Colon (tissue), 2 donors: ENCODE measurements at regions not wholly inside any gene's neighbourhood (a gene's known extent, or its start where the extent isn't known, plus 50 kb on each side); places are given as distances from the start of the nearest gene placed in this dataset.

Source experiments
- FAIRE-seq: peaks from 2 replicates; lab custom pipeline; 2012; peaks lifted over from hg19 to GRCh38; lab: Jason Lieb, UNC
- donor health status: control.
- donor health status: control.

DNA sequence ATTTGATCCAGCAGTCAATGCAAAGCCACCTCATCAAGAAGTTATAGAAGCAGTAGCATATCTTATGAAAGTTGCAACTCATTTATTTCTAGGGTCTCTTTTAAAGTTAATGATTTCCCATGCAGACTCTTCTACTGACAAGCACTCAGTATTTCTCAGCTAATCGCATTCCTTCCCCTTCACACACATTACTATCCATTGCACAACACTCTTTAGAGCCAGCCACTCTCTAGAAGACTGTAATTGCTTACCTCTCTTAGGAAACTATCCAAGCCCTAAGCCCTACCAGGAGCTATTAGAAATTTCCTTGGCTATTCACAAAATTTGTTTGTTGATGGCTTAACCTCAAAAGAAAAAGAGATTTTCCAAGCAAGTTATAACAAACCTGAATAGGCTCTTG, 106.0 kb downstream of the ADAMTS1 start:
- no peak for FAIRE-seq

DNA sequence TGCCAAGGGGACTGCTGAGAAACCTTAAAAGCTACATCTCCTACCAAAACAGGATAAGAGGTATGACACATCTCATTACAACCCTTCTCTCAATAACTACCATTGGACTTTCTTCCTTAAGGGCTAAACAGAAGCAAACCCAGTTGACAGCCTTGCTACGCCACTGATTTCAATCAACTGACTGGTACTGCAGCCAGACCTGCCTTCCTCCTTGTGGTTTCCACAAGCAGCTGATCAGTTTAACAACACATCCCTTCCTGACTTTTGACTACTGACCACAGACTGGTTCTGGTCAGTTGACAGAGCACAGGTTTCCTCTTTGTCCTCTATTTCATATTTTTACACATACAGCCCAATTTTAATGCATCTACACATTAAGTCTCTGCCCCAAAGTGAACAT, 108.8 kb downstream of the ADAMTS1 start:
- FAIRE-seq = no peak

DNA sequence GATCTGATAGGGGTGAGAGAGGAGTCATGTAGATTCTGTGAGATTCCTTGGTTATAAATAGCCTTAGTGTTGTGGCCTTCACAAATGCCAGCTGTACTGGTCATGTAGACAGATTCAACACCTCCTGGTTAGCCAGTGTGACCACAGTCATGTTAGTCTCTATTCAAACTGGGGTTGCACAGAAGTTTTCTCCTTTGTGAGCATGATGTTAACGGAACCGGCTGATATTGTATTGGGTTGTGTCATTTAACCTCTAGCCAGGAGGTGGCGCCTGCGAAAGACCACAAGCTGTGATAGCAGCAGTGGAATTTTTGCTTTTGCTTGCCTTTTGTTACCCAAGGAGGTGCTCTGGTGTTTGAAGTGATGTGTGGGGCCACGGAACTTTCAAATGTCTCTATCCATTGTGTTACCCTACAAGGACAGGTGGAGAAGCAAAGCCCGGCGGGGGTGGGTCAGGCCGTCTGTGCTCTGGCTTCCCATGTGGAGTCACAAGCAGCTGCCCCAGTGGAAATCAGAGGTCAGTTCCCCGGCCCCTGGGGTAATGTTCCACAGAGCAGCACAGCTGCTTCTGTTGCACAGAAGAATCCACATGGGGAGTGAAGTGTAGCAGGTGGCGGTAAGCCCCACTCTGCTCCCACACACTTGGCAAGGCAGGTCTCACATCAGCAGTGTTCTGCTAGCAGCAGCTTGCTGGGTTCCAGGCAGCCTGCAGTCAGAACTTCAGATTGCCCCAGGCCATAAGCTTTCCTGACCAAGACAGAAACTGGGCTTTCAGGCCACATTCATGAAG, 112.6 kb downstream of the ADAMTS1 start:
- no peak for FAIRE-seq

DNA sequence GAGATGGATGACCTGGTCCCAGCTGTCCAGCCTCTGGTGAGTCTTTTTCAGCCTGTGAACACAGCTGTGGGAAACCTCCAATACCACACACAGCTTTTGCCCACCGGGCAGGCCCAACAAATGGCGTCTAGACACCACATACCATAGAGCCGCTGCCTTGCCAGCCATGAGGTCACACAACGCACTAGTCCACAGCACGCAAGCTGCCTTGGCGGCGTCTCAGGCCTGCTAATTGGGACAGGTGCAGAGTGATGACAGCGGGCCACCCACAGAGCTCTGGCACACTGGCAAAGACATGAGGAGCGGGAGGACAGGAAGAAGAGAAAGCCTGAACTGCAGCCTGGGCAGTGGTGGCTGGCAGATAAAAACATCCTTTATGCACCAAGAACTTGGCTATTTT, 125.5 kb downstream of the ADAMTS1 start:
- no peak for FAIRE-seq

DNA sequence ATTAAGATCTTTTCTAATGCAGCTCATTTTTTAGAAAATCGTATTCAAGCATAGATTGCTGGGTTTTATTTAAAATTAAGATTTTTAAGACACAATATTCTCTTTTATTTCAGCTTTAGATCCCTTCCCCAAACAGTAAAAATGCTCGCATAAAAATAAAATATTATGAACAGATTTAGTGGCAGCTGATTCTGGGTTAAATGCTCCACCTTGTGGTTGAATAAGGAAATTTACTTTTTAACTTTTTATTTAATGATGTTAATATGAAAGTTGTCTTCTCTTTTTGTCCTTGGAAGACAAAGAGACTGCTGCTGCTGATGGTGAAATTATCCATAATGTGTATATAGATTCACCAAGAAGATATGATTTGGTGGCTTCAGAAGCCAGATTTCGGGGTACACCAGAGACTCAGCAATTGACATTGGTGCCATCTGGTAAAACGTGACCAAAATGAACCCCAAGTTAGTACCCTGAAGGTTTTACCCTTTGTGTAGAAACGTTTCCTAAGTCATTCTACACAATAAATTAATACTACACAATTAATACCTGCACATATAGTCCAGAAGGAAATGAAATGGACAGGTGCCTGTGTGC, 128.0 kb downstream of the ADAMTS1 start:
- no peak for FAIRE-seq

DNA sequence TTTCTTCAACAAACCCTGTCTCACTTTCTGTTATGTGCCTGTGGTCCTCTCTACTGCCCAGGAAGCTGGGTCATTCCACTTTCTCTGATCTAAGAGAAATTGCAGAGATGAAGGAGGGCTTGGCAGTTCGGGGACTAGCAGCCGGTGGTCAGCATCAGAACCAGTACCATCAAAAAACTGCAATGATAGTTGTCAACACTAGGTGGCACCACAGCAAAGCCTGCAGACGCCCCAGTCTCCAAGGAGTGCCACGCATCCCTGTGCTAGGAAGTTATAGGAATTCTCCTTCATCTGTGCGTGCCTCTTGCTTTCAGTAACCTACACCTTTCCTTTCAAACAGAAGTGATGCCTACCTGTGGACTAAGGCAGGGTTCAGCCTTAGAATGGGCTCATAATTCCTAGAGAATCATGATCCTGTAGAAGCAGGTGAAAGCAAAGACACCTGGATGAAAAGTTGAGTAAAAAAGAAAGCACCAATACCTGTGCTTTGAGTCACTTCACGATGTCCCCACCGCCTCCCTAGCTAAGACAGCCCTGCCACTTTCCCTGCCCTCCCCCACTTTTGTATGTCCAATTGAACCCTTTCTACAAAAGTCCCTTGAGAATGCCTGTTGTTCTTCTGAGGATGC, 129.2 kb downstream of the ADAMTS1 start:
- FAIRE-seq = no peak

DNA sequence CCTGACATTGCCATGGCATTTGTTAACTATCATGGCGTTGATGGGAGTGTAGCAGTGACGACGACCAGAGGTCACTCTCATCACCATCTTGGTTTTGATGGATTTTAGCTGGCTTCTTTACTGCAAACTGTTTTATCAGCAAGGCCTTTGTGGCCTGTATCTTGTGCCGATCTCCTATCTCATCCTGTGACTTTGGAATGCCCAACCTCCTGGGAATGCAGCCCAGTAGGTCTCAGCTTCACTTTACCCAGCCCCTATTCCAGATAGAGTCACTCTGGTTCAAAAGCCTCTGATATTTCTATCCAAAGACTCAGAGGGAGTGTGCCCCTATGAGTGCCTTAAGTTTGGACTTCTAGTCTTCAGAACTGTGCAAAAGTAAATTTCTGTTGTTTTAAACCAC, 130.1 kb downstream of the ADAMTS1 start:
- FAIRE-seq = no peak

DNA sequence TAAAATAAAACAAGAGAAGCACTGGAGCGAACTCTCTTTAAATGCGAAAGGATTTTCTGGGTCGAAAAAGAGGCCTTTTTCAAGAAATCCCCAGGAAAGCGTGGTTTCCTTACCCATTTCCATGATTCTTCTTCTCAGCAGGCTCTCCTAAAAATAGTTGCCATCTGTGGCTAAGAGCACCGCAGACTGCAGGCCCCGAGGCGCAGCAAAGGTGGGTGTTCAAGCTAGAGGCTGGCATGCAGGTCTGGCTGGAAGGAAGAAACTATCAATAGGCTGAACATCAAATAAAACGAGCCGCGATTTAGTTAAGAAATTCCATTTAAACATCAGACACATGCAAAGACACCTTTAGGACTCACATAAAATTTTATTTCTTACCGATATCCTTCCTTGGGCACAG, 135.1 kb downstream of the ADAMTS1 start:
- FAIRE-seq = no peak

DNA sequence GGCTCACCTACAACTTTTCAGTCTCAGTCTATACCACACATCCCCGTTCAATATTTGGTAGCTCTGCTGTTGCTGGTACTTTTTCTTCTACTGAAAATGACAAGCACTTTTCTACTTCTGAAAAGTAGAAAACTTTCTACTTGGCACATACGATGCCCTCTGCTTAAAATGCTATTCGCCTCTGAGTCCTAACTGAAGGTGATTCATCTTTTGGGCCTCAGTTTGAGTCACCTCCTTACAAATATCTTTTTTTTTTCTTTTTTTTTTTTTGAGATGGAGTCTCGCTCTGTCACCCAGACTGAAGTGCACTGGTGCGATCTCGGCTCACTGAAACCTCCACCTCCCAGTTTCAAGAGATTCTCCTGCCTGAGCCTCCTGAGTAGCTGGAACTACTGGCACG, 136.0 kb upstream of the CYYR1 start:
- no peak for FAIRE-seq

DNA sequence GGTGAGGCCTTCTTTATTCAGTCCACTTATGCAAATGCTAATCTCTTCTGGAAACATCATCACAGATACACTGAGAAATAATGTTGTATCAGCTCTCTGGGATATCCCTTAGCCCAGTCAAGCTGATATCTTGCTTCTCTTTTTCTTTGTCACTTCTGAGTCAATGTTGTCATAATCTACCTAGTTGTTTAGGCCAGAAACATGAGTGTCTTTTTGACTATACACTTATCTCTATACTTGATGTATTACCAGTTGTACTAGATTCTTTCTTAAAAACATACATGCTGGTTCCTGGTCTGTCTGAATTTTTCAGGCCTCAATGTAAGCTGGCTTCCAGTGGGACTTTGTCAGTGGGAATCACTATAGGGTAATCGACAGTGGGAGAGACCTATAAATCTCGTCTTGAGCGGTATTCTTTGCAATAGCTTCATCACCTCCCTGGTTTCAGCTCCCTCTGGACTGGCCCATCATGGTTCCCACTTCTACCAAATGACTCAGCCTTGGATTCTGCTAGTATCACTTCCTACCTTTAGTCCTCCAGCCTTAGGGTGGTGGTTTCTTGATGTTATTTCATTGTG, 135.2 kb upstream of the CYYR1 start:
- FAIRE-seq = no peak

DNA sequence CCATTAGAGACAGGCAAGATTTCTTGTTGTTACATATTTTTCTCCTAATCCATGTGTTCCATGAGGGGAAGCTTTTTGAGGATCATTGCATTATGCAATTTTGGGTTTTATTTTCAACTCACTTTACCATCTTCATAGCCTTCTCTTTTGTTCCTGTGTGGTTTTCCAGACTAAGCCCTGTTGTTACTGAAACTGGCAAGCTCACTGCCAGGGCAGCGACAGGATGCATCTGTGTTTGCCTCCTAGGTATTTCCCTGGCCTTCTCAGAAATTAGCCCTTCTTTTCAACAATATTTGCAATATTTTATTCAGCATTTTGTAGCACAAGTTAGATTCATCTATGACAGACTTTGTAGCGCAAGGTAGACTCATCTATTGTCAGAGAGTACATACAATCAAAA, 134.2 kb upstream of the CYYR1 start:
- FAIRE-seq = no peak

DNA sequence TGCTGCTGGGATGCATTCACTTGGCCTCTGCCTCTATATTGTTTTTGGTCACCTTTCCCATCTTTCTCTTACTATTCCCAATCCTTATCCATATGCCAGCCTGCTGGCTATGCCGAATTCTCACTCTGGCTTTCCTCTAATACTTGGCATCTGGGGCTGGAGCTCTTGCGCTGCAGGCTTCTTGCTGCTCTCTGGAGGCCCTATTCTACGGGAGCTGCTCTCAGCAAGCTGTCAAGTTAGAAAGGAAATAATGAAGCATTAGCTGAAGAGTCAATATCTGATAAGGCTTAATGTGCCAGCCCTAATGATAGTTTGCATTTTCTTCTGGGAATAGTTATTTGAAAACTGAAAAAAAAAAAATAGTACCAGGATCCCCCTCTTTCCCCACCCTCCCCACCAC, 125.3 kb upstream of the CYYR1 start:
- no peak for FAIRE-seq

DNA sequence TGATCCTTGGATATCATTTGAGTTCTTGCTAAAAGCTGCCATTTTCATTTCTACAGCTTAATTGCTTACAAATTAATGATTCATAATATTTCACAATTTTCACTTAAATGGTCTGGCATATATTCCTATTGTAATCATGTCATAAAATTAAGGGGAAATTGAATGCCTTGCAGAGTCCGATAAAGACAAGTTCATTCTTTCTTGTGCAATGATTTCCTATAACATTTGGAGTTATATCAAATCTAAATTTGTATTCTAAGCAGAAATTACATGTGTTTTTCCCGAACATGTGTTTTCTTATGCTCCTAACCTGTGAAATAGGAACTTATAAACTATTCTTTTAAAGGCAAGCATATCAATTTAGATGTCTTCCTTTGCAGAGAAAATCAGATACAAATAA, 118.3 kb upstream of the CYYR1 start:
- no peak for FAIRE-seq

DNA sequence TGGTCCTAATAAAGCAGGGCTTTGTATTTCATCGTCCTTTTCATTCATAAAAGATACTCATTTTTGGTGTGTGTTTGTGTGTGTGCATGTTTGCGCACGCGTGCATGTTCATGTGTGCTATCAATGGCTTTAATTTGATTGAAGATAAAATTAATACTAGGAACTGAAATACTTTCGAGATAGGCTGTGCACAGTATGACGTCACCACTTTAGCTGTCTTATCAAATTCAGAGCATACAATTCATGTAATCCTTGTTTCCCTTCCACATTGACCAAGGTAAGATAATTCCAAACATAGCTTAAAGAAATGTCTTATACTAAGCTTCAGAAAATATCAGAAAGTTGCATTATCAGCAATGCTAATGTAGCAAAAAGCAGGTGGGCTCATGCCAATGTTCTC, 113.6 kb upstream of the CYYR1 start:
- no peak for FAIRE-seq

DNA sequence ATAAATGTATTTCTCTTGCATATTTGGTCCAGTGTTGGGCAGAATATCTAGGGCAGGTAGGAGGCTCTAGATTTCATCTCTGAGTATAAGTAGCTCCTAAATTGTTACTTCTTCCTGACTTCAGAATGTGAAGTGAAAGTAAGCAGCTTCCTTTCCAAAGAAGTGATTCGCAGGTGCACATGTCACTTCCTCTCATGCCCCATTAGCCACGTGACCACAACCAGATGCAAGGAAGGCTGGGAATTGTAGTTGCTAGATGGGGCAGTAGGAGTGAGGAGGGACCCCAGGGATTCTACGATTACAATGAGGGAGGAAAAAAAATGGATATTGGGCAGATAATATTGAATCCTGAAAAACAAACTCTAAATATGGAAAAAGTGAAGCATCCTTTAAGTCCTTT, 113.2 kb upstream of the CYYR1 start:
- FAIRE-seq = no peak

DNA sequence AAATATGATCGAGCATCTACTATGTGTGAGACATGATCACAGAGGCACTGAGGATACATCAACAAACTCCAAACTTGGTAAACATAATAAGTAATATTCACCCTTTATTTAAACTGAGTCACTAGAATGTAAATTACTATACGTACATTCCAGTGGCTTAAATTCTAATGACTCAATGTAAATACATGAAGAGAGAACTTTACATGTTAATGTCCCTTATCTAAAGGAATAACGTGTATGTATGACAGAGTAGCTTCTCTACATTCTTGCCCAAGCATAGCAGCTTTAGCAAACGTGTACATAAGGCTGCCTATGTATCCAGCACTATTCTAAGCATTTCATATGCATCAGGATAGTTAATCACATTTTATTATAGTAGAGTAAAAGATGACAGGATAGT, 111.8 kb upstream of the CYYR1 start:
- FAIRE-seq = no peak

DNA sequence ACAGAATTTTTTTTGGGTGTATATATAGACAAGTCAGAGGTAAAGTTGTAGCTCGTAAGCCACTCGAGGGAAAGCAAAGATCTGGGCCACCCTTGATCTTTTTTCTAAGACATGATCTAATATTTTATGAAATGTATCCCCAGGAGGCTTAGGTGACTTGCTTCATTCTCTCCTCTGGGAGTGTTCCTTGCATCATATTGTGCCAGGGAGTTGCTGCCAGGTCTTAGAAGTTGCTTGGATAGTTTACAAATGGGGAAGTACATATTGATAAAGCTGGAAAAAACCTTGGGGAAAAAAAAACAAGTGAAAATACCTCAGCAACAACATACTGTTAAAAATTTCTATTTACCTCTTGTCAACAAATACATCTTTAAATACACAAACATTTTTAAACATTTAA, 110.9 kb upstream of the CYYR1 start:
- FAIRE-seq = no peak

DNA sequence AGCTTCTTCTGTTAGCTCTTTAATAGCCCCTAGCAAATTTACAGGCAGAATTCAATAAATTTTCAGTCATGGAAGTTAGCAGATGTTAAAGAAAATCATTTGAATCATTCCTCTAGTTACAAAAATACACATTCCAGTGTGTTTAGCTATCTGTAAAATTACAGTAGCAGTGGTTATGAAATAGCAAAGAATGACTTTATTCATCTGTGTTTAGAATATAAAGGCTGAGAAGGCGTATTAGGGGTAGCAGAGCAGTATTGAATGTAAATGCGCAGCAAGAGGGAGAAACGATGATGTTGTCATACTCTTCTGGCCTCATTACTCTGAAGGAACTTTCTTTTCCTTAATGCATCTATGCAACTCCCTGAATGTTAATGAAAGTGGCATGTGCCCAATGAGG, 106.2 kb upstream of the CYYR1 start:
- no peak for FAIRE-seq

DNA sequence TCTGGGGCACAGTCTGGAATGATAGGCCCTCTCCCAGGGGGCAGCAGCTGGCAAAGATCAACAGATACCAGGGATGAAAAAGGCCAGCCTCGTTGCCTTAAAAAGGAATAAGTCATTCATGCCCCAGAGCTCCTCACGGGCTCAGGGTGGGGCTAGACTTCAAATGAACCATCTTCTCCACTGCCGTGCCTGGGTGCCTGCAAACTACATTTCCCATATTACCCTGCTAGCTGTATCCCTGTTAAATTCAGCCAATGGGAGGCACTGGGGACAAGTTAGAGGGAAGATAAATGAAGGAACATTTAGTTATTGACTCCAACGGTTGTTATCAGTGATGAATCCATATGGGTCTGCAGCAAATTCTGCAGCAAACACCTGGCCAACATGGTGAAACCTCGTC, 101.2 kb upstream of the CYYR1 start:
- no peak for FAIRE-seq

DNA sequence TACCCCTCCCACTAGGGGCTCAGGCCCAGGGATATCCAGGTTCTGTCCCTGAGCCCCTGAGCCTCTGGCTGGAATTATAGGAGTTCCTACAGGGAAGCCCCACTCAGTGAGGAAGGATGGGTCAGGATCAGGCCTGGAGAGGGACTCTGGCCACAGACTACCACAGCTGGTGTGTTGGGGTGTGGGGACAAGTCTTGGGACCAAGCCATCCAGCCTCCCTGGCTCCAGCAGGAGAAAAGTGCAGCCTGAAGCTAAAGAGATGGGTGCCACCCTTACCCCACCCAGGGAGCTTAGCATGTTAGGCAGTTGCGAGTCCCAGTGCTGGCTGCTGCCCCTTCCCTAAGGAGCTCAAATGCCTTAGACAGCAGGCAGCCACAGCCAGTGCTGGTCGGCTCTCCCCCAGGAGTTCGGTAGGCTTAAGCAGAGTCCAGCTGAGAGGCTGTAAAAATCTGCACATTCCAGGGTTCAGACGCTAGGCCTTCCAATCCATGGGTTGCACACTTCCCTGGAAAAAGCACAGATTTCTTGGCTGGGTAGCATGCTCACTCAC, 96.2 kb upstream of the CYYR1 start:
- FAIRE-seq = no peak

DNA sequence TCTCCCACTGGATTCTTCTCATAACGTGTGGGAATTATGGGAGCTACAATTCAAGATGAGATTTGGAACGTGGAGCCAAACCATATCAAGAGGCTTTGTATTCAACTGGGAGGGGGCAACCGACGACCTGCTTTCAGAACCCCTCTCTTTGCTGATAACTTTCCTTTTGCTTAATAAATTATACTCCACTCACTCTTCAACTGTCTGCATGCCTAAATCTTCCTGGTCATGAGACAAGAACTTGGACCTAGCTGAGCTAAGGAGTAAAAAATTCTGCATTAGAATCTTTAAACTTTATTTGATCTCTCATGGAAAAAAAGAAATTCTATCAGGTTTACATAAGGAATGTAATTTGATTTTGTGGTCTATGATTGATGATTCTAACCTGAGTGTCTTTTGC, 86.7 kb upstream of the CYYR1 start:
- no peak for FAIRE-seq

DNA sequence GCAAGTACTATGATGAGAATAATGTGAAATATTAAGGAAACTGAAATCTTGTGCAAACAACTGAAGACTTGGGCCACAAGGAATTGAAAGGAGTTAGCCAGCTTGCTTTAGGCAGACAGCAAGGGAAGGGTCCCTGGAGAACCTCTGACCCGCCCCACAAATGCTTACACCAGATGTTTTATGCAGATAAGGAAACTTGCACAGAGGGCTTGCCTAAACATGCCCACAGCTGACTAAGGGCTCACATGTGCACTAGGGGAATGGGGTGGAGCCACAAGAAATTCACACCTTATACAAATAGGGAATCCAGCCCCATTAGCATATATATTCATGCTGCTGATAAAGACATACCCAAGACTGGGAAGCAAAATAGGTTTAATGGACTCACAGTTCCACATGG, 86.1 kb upstream of the CYYR1 start:
- no peak for FAIRE-seq

DNA sequence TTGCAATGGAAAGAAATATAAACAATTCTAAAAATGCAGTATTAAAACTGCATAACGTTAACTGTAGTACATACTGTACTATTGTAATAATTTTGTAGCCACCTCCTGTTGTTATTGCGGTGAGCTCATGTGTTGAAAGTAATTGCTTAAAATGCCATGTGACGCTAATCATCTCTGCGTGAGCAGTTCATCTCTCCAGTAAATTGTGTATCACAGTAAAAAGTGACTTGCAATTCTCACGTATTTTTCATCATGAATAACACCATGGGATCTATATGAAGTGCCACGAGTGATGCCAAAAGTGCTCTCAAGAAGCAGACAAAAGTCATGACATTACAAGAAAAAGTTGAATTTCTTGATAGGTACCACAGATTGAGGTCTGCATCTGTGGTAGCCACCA, 82.4 kb upstream of the CYYR1 start:
- no peak for FAIRE-seq
